ENCODE measurements at regions not wholly inside any gene's neighbourhood (a gene's known extent, or its start where the extent isn't known, plus 50 kb on each side); places are given as distances from the start of the nearest gene placed in this dataset.

DNA sequence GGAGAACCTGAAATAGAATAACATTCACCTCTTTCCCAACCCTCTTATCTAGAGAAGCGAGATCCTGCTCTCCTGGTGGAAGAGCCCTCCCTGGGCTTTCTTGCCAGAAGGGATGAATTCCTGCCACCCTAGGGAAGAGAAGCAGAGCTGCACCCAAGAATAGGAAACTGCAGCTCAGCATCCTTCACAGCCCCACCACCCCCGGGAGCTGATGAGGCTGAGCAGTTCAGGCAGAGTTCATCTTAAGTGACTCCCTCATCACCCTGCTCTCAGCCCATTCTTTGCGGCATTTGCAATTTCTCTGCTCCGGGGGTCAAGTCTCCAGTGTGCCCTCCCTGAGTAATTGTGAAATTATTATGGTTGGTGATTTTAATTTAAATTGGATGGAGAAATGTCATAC, 514.9 kb downstream of the BUD13 start:
- intact Hi-C loops (cut with DNase I): no loop called here
- Histone ChIP-seq H3K9me3 (no peaks in the 10 kb centered on the region), H3K27me3 (no peaks in the 10 kb centered on the region), H3K4me3 (no peak overlapping the region), H3K4me1 (no peaks in the 10 kb centered on the region), H3K36me3 (replicated peaks in 1 of 2; ENCODE audit: insufficient read depth in 1 of 2, low read depth in 2 of 2) (no peaks in the 10 kb centered on the region), H3K27ac (no peak overlapping the region)
- DNase-seq (no peak), ATAC-seq (no peak)
- 66 to 73% methylated on average over 4 of the region's 4 CpGs for WGBS, 2 donors
- TF ChIP-seq CTCF (IDR thresholded peaks at IDR 0.05): no peak
- no peak for TF ChIP-seq POLR2A (IDR thresholded peaks at IDR 0.05)

DNA sequence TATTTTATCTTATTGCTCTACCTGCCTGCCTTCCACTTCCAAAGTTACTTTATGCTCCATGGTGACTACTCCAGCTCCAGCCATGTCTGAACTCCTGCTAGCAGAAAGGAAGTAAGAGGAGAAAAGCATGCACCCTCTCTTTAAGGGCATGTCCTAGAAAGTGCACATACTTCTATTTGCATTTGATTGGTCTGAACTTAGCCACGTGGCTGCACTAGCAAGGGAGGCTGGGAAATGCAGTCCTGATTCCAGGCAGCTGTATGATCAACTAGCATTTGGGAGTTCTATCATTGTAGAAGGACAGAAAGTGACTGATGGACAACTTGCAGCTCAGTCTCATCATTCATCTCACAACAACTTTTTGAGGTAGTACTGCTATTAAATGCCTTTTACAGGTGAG, 515.7 kb downstream of the BUD13 start:
- Histone ChIP-seq H3K4me3 (no peak overlapping the region), H3K27ac (no peak overlapping the region), H3K36me3 (replicated peaks in 1 of 2; ENCODE audit: insufficient read depth in 1 of 2, low read depth in 2 of 2) (no peaks in the 10 kb centered on the region), H3K4me1 (no peaks in the 10 kb centered on the region), H3K9me3 (no peaks in the 10 kb centered on the region), H3K27me3 (no peaks in the 10 kb centered on the region)
- 0 to 8% methylated on average over 1 of the region's 1 CpG for WGBS, 2 donors
- ATAC-seq: no peak
- DNase-seq: no peak
- intact Hi-C loops (cut with DNase I): no loop called here
- no peak for TF ChIP-seq POLR2A (IDR thresholded peaks at IDR 0.05)
- TF ChIP-seq CTCF (IDR thresholded peaks at IDR 0.05): no peak

DNA sequence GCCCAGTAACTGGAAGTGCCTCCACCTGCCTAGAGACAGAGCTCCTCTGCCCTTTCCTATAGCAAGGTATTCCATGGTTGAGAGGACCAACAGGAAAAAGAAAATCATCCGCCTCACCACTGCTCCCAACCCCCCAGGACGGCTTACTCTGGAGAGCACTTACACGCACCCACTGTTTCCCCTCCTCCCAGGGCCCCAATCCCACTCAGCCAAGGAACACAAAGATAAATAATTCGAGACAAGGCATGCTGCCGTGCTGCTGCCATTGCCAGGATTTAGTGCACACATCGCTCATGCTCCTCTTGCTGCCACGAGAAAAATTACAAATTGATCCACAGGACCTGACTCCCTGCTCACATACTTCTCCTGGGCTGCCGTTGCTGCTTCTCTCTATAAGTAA, 516.6 kb downstream of the BUD13 start:
- WGBS, 2 donors: 41 to 44% methylated on average over 8 of the region's 8 CpGs
- Histone ChIP-seq H3K27ac (no peak overlapping the region), H3K4me3 (no peak overlapping the region), H3K36me3 (replicated peaks in 1 of 2; ENCODE audit: insufficient read depth in 1 of 2, low read depth in 2 of 2) (no peaks in the 10 kb centered on the region), H3K27me3 (no peaks in the 10 kb centered on the region), H3K4me1 (no peaks in the 10 kb centered on the region), H3K9me3 (no peaks in the 10 kb centered on the region)
- DNase-seq (no peak), ATAC-seq (no peak)
- TF ChIP-seq CTCF (IDR thresholded peaks at IDR 0.05): no peak
- TF ChIP-seq POLR2A (IDR thresholded peaks at IDR 0.05): no peak
- intact Hi-C loops (cut with DNase I): no loop called here

GRCh38 chr11:116255321-116255953, 517.4 kb downstream of the BUD13 start:
- Histone ChIP-seq H3K4me1 (no peaks in the 10 kb centered on the region), H3K27me3 (no peaks in the 10 kb centered on the region), H3K27ac (no peak overlapping the region), H3K4me3 (no peak overlapping the region), H3K9me3 (no peaks in the 10 kb centered on the region), H3K36me3 (replicated peaks in 1 of 2; ENCODE audit: insufficient read depth in 1 of 2, low read depth in 2 of 2) (no peaks in the 10 kb centered on the region)
- intact Hi-C loops (cut with DNase I): no loop called here
- TF ChIP-seq CTCF (IDR thresholded peaks at IDR 0.05) (no peak), POLR2A (IDR thresholded peaks at IDR 0.05) (no peak)
- ATAC-seq (no peak), DNase-seq (no peak)
- WGBS, 2 donors: 57 to 64% methylated on average over 7 of the region's 7 CpGs

- no peak for TF ChIP-seq CTCF (IDR thresholded peaks at IDR 0.05)
- no peak for TF ChIP-seq POLR2A (IDR thresholded peaks at IDR 0.05)
- H3K27ac ChIP-seq: no peak overlapping the region
- no peak for DNase-seq
- no peak overlapping the region for H3K4me3 ChIP-seq
- no peak for ATAC-seq
- no peaks in the 10 kb centered on the region for H3K9me3 ChIP-seq
- H3K36me3 ChIP-seq (replicated peaks in 1 of 2; ENCODE audit: insufficient read depth in 1 of 2, low read depth in 2 of 2): no peaks in the 10 kb centered on the region
- H3K27me3 ChIP-seq: no peaks in the 10 kb centered on the region
- 70 to 76% methylated on average over 7 of the region's 7 CpGs for WGBS, 2 donors
- intact Hi-C loops (cut with DNase I): no loop called here
- no peaks in the 10 kb centered on the region for H3K4me1 ChIP-seq
Observed at GRCh38 chr11:116250155-116250554, 522.6 kb downstream of the BUD13 start.
